KMS-11 (cell line): ENCODE measurements at regions not wholly inside any gene's neighbourhood (a gene's known extent, or its start where the extent isn't known, plus 50 kb on each side); places are given as distances from the start of the nearest gene placed in this dataset.

Experiments
- H2AFZ ChIP-seq: fragments of 200-600 bp; sonication (generic); 2 replicates; pipeline ENCODE4 v1.6.1; 2016; ENCODE audit warnings: antibody characterized with exemption, mixed run types, low read depth
- H3K27ac ChIP-seq: fragments of 200-600 bp; sonication (generic); 2 replicates; pipeline ENCODE4 v1.6.1; 2016; ENCODE audit warnings: mild to moderate bottlenecking, mixed run types
- H3K27me3 ChIP-seq: fragments of 200-600 bp; sonication (generic); 2 replicates; pipeline ENCODE4 v1.6.1; 2017; ENCODE audit warnings: mild to moderate bottlenecking, low read depth, mixed run types, moderate library complexity; ENCODE audit not compliant: insufficient read depth
- H3K36me3 ChIP-seq: fragments of 200-600 bp; sonication (generic); 2 replicates; pipeline ENCODE4 v1.6.1; 2017; ENCODE audit warnings: mild to moderate bottlenecking, mixed run types; ENCODE audit not compliant: insufficient read depth
- H3K4me1 ChIP-seq: fragments of 200-600 bp; sonication (generic); 2 replicates; pipeline ENCODE4 v1.6.1; 2016; ENCODE audit warnings: mild to moderate bottlenecking, low read depth, mixed run types; ENCODE audit not compliant: poor library complexity, severe bottlenecking
- H3K4me2 ChIP-seq: fragments of 200-600 bp; sonication (generic); 2 replicates; pipeline ENCODE4 v1.7.0; 2016; ENCODE audit warnings: mild to moderate bottlenecking, mixed run types
- H3K4me3 ChIP-seq: fragments of 200-600 bp; sonication (generic); IDR thresholded peaks from 2 replicates; pipeline ENCODE4 v1.6.1; 2017; ENCODE audit warnings: low read depth, low read length, mixed read lengths; ENCODE audit not compliant: insufficient read depth
- H3K79me2 ChIP-seq: fragments of 200-600 bp; sonication (generic); 2 replicates; pipeline ENCODE4 v1.6.1; 2016; ENCODE audit warnings: low read depth, mixed run types; ENCODE audit not compliant: insufficient read depth
- H3K9ac ChIP-seq: fragments of 200-600 bp; sonication (generic); 2 replicates; pipeline ENCODE4 v1.6.1; 2016; ENCODE audit warnings: mild to moderate bottlenecking, mixed run types
- H4K20me1 ChIP-seq: fragments of 200-600 bp; sonication (generic); 2 replicates; pipeline ENCODE4 v1.6.1; 2016; ENCODE audit warnings: mild to moderate bottlenecking, mixed run types; ENCODE audit not compliant: insufficient read depth
- TF ChIP-seq, protein P1 (sequence below): fragments of 200-600 bp; sonication (generic); conservative IDR thresholded peaks from 2 replicates; pipeline ENCODE4 v1.6.1; 2017; ENCODE audit warnings: low read depth, mild to moderate bottlenecking, antibody characterized with exemption, low read length, moderate library complexity, mixed read lengths

DNA sequence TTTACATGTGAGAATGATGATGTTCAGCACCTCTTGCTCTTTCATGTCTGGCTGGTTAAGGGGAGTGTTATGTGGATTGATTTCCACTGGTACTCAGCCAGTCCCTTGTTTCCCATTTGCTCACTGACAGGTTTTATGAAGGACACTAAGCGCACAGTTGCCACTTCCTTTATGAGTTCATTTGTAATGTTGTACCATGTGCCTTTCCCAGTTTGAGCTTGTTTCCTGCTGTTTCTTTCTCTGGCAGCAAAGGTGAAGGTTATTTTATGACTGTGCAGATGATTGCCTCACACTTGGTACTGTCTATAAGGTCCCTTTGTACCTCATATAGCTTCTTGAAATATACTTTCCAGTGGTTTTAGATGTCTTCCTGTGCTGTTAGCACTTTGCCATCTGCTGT, 1700.5 kb upstream of the TMEFF2 start:
- Histone ChIP-seq H3K27me3 (no peaks in the 10 kb centered on the region), H3K4me1 (no peaks in the 10 kb centered on the region)

DNA sequence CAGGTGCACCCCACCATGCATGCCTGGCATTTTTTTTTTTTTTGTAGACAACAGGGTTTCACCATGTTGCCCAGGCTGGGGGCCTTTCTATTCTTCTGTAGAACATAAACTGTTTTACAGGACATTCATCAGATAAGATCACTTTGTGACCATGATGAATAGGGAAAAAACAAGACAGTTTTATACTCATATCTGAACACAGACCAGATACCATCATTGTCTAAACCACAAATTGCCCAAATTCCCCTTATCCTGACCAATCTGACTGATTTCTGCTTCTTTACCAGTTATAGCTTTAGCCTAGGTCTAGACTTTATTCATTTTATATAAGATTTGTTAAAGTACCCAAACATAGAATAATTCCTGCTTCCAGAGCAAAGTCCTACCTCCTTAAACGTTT, 1699.3 kb upstream of the TMEFF2 start:
- H3K9ac ChIP-seq: no peak overlapping the region
- TF ChIP-seq, protein P1, sequence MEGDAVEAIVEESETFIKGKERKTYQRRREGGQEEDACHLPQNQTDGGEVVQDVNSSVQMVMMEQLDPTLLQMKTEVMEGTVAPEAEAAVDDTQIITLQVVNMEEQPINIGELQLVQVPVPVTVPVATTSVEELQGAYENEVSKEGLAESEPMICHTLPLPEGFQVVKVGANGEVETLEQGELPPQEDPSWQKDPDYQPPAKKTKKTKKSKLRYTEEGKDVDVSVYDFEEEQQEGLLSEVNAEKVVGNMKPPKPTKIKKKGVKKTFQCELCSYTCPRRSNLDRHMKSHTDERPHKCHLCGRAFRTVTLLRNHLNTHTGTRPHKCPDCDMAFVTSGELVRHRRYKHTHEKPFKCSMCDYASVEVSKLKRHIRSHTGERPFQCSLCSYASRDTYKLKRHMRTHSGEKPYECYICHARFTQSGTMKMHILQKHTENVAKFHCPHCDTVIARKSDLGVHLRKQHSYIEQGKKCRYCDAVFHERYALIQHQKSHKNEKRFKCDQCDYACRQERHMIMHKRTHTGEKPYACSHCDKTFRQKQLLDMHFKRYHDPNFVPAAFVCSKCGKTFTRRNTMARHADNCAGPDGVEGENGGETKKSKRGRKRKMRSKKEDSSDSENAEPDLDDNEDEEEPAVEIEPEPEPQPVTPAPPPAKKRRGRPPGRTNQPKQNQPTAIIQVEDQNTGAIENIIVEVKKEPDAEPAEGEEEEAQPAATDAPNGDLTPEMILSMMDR: no peak
- H4K20me1 ChIP-seq: no peaks in the 10 kb centered on the region
- no peaks in the 10 kb centered on the region for H3K4me1 ChIP-seq
- H3K4me3 ChIP-seq: no peak overlapping the region
- no peaks in the 10 kb centered on the region for H3K36me3 ChIP-seq
- H3K27ac ChIP-seq: no peak overlapping the region
- no peaks in the 10 kb centered on the region for H3K27me3 ChIP-seq
- no peaks in the 10 kb centered on the region for H3K79me2 ChIP-seq
- H2AFZ ChIP-seq: no peak overlapping the region
- H3K4me2 ChIP-seq: no peak overlapping the region

More for the DNA sequence above, 1700.5 kb upstream of the TMEFF2 start:
- no peak overlapping the region for H3K4me3 ChIP-seq
- no peak overlapping the region for H3K9ac ChIP-seq
- TF ChIP-seq, protein P1: no peak
- no peak overlapping the region for H2AFZ ChIP-seq
- no peaks in the 10 kb centered on the region for H4K20me1 ChIP-seq
- no peak overlapping the region for H3K27ac ChIP-seq
- H3K36me3 ChIP-seq: no peaks in the 10 kb centered on the region
- no peak overlapping the region for H3K4me2 ChIP-seq
- no peaks in the 10 kb centered on the region for H3K79me2 ChIP-seq

DNA sequence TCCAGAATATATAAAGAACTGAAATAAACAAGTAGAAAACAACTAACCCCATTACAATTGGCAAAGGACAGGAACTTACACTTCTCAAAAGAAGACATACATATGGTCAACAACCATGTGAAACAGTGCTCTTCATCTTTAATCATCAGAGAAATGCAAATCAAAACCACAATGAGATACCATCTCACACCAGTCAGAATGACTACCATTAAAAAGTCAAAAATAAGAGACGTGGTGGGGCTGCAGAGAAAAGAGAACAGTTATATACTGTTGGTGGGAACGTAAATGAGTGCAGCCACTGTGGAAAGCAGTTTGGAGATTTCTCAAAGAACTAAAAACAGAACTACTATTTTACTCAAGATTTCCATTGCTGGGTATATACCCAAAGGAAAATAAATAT, 1696.3 kb upstream of the TMEFF2 start:
- H3K27me3 ChIP-seq: no peaks in the 10 kb centered on the region
- H3K36me3 ChIP-seq: no peaks in the 10 kb centered on the region
- TF ChIP-seq, protein P1: no peak
- no peaks in the 10 kb centered on the region for H4K20me1 ChIP-seq
- H3K4me3 ChIP-seq: no peak overlapping the region
- no peaks in the 10 kb centered on the region for H3K4me1 ChIP-seq
- H3K4me2 ChIP-seq: no peak overlapping the region
- H3K27ac ChIP-seq: no peak overlapping the region
- no peak overlapping the region for H3K9ac ChIP-seq
- no peaks in the 10 kb centered on the region for H3K79me2 ChIP-seq
- H2AFZ ChIP-seq: no peak overlapping the region

DNA sequence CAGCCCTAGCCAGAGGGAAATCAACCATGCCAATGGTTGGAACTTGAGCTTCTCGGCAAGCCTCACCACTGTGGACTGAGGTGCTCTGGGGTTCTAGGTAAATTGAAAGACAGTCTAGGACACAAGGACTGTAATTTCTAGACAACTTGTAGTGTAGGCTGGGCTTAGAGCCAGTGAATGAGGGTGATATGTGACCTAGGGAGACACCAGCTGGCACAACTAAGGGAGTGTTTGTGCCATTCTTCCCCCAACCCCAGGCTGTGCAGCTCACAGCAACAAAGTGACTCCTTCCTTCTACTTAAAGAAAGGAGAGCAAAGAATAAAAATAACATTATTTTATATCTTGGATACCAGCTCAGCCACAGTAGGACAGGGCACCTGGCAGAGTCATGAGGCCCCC, 1690.7 kb upstream of the TMEFF2 start:
- H4K20me1 ChIP-seq: no peaks in the 10 kb centered on the region
- H2AFZ ChIP-seq: no peak overlapping the region
- no peaks in the 10 kb centered on the region for H3K36me3 ChIP-seq
- TF ChIP-seq, protein P1: no peak
- no peaks in the 10 kb centered on the region for H3K4me1 ChIP-seq
- H3K79me2 ChIP-seq: no peaks in the 10 kb centered on the region
- no peak overlapping the region for H3K9ac ChIP-seq
- no peak overlapping the region for H3K4me3 ChIP-seq
- no peaks in the 10 kb centered on the region for H3K27me3 ChIP-seq
- no peak overlapping the region for H3K27ac ChIP-seq
- H3K4me2 ChIP-seq: no peak overlapping the region
